Natural killer cell (primary cell): ENCODE measurements at regions not wholly inside any gene's neighbourhood (a gene's known extent, or its start where the extent isn't known, plus 50 kb on each side); places are given as distances from the start of the nearest gene placed in this dataset.

Experiments
- ATAC-seq, 3 donors: fragments of 150-1000 bp in 2 of 3; fragments of 200-7000 bp in 1 of 3; cut with Tn5 transposase; 1 replicate in 1 of 3; 2 replicates in 2 of 3; pipeline ENCODE4 v1.10.0; 2021; ENCODE audit warnings: mild to moderate bottlenecking in 2 of 3, moderate library complexity in 2 of 3
- DNase-seq, 2 donors: peaks; one replicate each; pipeline versions ENCODE4 v3.0.0 to v3.0.0-alpha.2; 2013 to 2021; ENCODE audit warnings: mixed read lengths in 1 of 2
- H3K27ac ChIP-seq: one replicate; pipeline ENCODE4 v1.5.1; 2013; ENCODE audit warnings: mild to moderate bottlenecking, low read length
- H3K27me3 ChIP-seq: one replicate; pipeline ENCODE4 v1.6.1; 2013; ENCODE audit warnings: low read length; ENCODE audit not compliant: control insufficient read depth, insufficient read depth
- H3K36me3 ChIP-seq: one replicate; pipeline ENCODE4 v1.6.1; 2013; ENCODE audit warnings: low read length; ENCODE audit not compliant: control insufficient read depth, insufficient read depth
- H3K4me1 ChIP-seq: one replicate; pipeline ENCODE4 v1.6.1; 2013; ENCODE audit warnings: low read length; ENCODE audit not compliant: control insufficient read depth, insufficient read depth
- H3K4me3 ChIP-seq: one replicate; pipeline ENCODE4 v1.5.1; 2013; ENCODE audit warnings: low read length
- H3K9me3 ChIP-seq: one replicate; pipeline ENCODE4 v1.6.1; 2013; ENCODE audit warnings: low read length; ENCODE audit not compliant: control insufficient read depth, insufficient read depth
- H3K27ac Mint-ChIP-seq, 2 donors: one replicate each; pipeline ENCODE4 v1.8.0; 2022; ENCODE audit warnings: mild to moderate bottlenecking in 2 of 2, mixed read lengths in 2 of 2, moderate library complexity in 1 of 2
- H3K27me3 Mint-ChIP-seq, 2 donors: one replicate each; pipeline ENCODE4 v1.8.0; 2022; ENCODE audit warnings: low read depth in 2 of 2, mixed read lengths in 2 of 2
- H3K36me3 Mint-ChIP-seq: one replicate; pipeline ENCODE4 v1.8.0; 2022; ENCODE audit warnings: mixed read lengths
- H3K4me1 Mint-ChIP-seq, 2 donors: one replicate each; pipeline ENCODE4 v1.8.0; 2022; ENCODE audit warnings: mixed read lengths in 2 of 2
- H3K4me3 Mint-ChIP-seq: one replicate; pipeline ENCODE4 v1.8.0; 2022; ENCODE audit warnings: mild to moderate bottlenecking, moderate library complexity, mixed read lengths
- H3K9me3 Mint-ChIP-seq, 2 donors: one replicate each; pipeline ENCODE4 v1.8.0; 2022; ENCODE audit warnings: mixed read lengths in 2 of 2
- CTCF ChIP-seq: fragments of 200-600 bp; IDR thresholded peaks from one replicate; pipeline ENCODE4 v1.8.0; 2022; ENCODE audit warnings: antibody characterized with exemption
- WGBS: methylation state at CpG from one replicate; pipeline ENCODE4 v1.1.7; 2013; ENCODE audit warnings: missing lambda C conversion rate; ENCODE audit not compliant: insufficient coverage; 5-methylcytosine and 5-hydroxymethylcytosine counted together
- intact Hi-C: fragments of 100-400 bp; cut with micrococcal nuclease; formaldehyde crosslinking; loops from one replicate; pipeline ENCODE4 v1.14.2; 2022

- no peak overlapping the region for H3K4me3 ChIP-seq
- Mint-ChIP-seq H3K27ac (no peak overlapping the region), H3K9me3 (no peaks in the 10 kb centered on the region), H3K36me3 (no peaks in the 10 kb centered on the region), H3K4me3 (no peak overlapping the region), H3K4me1 (no peaks in the 10 kb centered on the region), H3K27me3 (peaks cover 9 to 24% of the 10 kb centered on the region in 2 donors)
- 44% methylated on average over 2 of the region's 2 CpGs for WGBS
- ATAC-seq (no peak), DNase-seq (no peak)
- intact Hi-C loops = no loop called here
- TF ChIP-seq CTCF = no peak
- H3K27me3 ChIP-seq = no peaks in the 10 kb centered on the region
- no peaks in the 10 kb centered on the region for H3K4me1 ChIP-seq
- H3K36me3 ChIP-seq = no peaks in the 10 kb centered on the region
- H3K9me3 ChIP-seq = no peaks in the 10 kb centered on the region
- no peak overlapping the region for H3K27ac ChIP-seq
Observed at GRCh38 chr2:235200216-235200615, 248.4 kb downstream of the SH3BP4 start.

- DNase-seq (no peak), ATAC-seq (no peak)
- Mint-ChIP-seq H3K4me3 (no peak overlapping the region), H3K27ac (no peak overlapping the region), H3K36me3 (no peaks in the 10 kb centered on the region), H3K27me3 (peaks cover 6 to 30% of the 10 kb centered on the region in 2 donors), H3K4me1 (no peaks in the 10 kb centered on the region), H3K9me3 (no peaks in the 10 kb centered on the region)
- Histone ChIP-seq H3K36me3 (no peaks in the 10 kb centered on the region), H3K4me1 (no peaks in the 10 kb centered on the region), H3K4me3 (no peak overlapping the region), H3K27ac (no peak overlapping the region), H3K27me3 (no peaks in the 10 kb centered on the region), H3K9me3 (no peaks in the 10 kb centered on the region)
- intact Hi-C loops = no loop called here
- TF ChIP-seq CTCF = no peak
- 86% methylated on average over 12 of the region's 12 CpGs for WGBS
Observed at GRCh38 chr2:235201756-235202155, 249.9 kb downstream of the SH3BP4 start.

GRCh38 chr2:235204948-235205347 lies 253.1 kb downstream of the SH3BP4 start:
- H3K36me3 ChIP-seq = no peaks in the 10 kb centered on the region
- no peak for DNase-seq
- H3K27ac ChIP-seq = no peak overlapping the region
- WGBS = 85% methylated on average over 5 of the region's 5 CpGs
- intact Hi-C loops = no loop called here
- no peaks in the 10 kb centered on the region for H3K4me1 ChIP-seq
- no peak for ATAC-seq
- H3K4me3 Mint-ChIP-seq = no peak overlapping the region
- peaks cover 11 to 38% of the 10 kb centered on the region in 2 donors for H3K27me3 Mint-ChIP-seq
- TF ChIP-seq CTCF = no peak
- no peak overlapping the region for H3K4me3 ChIP-seq
- no peaks in the 10 kb centered on the region for H3K27me3 ChIP-seq
- H3K9me3 ChIP-seq = no peaks in the 10 kb centered on the region
- no peaks in the 10 kb centered on the region for H3K36me3 Mint-ChIP-seq
- no peaks in the 10 kb centered on the region for H3K4me1 Mint-ChIP-seq
- H3K27ac Mint-ChIP-seq = no peak overlapping the region
- no peaks in the 10 kb centered on the region for H3K9me3 Mint-ChIP-seq

GRCh38 chr2:235206399-235206798 lies 254.6 kb downstream of the SH3BP4 start:
- no peaks in the 10 kb centered on the region for H3K36me3 Mint-ChIP-seq
- intact Hi-C loops = no loop called here
- no peak for ATAC-seq
- peaks cover 10 to 39% of the 10 kb centered on the region in 2 donors for H3K27me3 Mint-ChIP-seq
- 73% methylated on average over 9 of the region's 10 CpGs for WGBS
- no peaks in the 10 kb centered on the region for H3K4me1 Mint-ChIP-seq
- no peaks in the 10 kb centered on the region for H3K9me3 ChIP-seq
- H3K4me1 ChIP-seq = no peaks in the 10 kb centered on the region
- H3K9me3 Mint-ChIP-seq = no peaks in the 10 kb centered on the region
- no peak overlapping the region for H3K4me3 ChIP-seq
- no peak overlapping the region for H3K27ac ChIP-seq
- H3K27me3 ChIP-seq = no peaks in the 10 kb centered on the region
- DNase-seq = no peak
- H3K36me3 ChIP-seq = no peaks in the 10 kb centered on the region
- H3K27ac Mint-ChIP-seq = no peak overlapping the region
- no peak overlapping the region for H3K4me3 Mint-ChIP-seq
- TF ChIP-seq CTCF = no peak
